ENCODE measurements at regions not wholly inside any gene's neighbourhood (a gene's known extent, or its start where the extent isn't known, plus 50 kb on each side); places are given as distances from the start of the nearest gene placed in this dataset.

- TF ChIP-seq, protein P1, sequence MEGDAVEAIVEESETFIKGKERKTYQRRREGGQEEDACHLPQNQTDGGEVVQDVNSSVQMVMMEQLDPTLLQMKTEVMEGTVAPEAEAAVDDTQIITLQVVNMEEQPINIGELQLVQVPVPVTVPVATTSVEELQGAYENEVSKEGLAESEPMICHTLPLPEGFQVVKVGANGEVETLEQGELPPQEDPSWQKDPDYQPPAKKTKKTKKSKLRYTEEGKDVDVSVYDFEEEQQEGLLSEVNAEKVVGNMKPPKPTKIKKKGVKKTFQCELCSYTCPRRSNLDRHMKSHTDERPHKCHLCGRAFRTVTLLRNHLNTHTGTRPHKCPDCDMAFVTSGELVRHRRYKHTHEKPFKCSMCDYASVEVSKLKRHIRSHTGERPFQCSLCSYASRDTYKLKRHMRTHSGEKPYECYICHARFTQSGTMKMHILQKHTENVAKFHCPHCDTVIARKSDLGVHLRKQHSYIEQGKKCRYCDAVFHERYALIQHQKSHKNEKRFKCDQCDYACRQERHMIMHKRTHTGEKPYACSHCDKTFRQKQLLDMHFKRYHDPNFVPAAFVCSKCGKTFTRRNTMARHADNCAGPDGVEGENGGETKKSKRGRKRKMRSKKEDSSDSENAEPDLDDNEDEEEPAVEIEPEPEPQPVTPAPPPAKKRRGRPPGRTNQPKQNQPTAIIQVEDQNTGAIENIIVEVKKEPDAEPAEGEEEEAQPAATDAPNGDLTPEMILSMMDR (IDR thresholded peaks at IDR 0.05): no peak
- TF ChIP-seq POLR2A (IDR thresholded peaks at IDR 0.05) (no peak), POLR2AphosphoS5 (IDR thresholded peaks at IDR 0.05) (no peak)
Measured at GRCh38 chr5:7190712-7191250, 205.2 kb upstream of the ADCY2 start.

Data from upper lobe of left lung (tissue), 4 donors.